Esophagus muscularis mucosa (tissue), 4 donors: ENCODE measurements at regions not wholly inside any gene's neighbourhood (a gene's known extent, or its start where the extent isn't known, plus 50 kb on each side); places are given as distances from the start of the nearest gene placed in this dataset.
"Not testable (repeated sequence)": the region's sequence is repeated elsewhere in the genome, so short reads cannot be mapped to it uniquely, and the experiment has no call there.

ENCODE experiments used
- EP300 ChIP-seq: sonication (generic); formaldehyde crosslinking; IDR thresholded peaks from one replicate; pipeline ENCODE4 v1.6.1; 2017; ENCODE audit warnings: antibody characterized with exemption
- POLR2A ChIP-seq: fragments of 450-650 bp; IDR thresholded peaks from one replicate; pipeline ENCODE4 v1.6.1; 2017; ENCODE audit warnings: antibody characterized with exemption, moderate library complexity, mild to moderate bottlenecking, low read depth
- POLR2AphosphoS5 ChIP-seq, 2 donors: sonication (generic); formaldehyde crosslinking; IDR thresholded peaks; one replicate each; pipeline ENCODE4 v1.6.1; 2017; ENCODE audit warnings: antibody characterized with exemption in 2 of 2
- TF ChIP-seq, protein P1 (sequence below), 3 experiments: fragments of 200-600 bp in 2 of 3; fragments of 450-650 bp in 1 of 3; sonication (generic) in 2 of 3; IDR thresholded peaks; one replicate each; pipeline ENCODE4 v1.5.1; 2017 to 2019; ENCODE audit warnings: antibody characterized with exemption in 3 of 3, mild to moderate bottlenecking in 2 of 3, moderate library complexity in 1 of 3

DNA sequence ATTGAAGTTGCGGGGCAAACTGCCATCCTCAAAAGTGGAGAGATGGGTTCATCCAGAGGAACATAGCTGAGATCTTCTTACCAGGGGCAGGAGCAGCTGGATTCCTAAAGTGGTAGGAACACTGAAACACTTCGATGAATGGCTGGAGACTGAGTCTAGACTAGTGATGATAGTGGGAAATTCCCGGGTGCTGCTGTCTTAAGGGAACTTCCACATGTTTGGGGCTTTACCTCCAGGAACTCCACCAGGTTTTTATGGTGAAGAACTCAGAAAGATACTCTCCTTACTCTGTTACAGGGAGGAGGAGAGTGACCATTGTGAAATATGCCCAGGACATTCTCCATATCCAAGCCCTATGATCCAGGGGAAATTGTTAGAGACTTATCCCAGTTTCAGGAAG is 210.5 kb upstream of the FOLH1 start:
- not testable (repeated sequence) for TF ChIP-seq POLR2A; POLR2AphosphoS5 (IDR thresholded peaks at IDR 0.05); EP300
- TF ChIP-seq, protein P1, sequence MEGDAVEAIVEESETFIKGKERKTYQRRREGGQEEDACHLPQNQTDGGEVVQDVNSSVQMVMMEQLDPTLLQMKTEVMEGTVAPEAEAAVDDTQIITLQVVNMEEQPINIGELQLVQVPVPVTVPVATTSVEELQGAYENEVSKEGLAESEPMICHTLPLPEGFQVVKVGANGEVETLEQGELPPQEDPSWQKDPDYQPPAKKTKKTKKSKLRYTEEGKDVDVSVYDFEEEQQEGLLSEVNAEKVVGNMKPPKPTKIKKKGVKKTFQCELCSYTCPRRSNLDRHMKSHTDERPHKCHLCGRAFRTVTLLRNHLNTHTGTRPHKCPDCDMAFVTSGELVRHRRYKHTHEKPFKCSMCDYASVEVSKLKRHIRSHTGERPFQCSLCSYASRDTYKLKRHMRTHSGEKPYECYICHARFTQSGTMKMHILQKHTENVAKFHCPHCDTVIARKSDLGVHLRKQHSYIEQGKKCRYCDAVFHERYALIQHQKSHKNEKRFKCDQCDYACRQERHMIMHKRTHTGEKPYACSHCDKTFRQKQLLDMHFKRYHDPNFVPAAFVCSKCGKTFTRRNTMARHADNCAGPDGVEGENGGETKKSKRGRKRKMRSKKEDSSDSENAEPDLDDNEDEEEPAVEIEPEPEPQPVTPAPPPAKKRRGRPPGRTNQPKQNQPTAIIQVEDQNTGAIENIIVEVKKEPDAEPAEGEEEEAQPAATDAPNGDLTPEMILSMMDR (IDR thresholded peaks at IDR 0.05), result not testable (repeated sequence)
